Activated CD8-positive, alpha-beta memory T cell treated with anti-CD3 and anti-CD28 coated beads for 48 hours (primary cell): ENCODE measurements at regions not wholly inside any gene's neighbourhood (a gene's known extent, or its start where the extent isn't known, plus 50 kb on each side); places are given as distances from the start of the nearest gene placed in this dataset.

Source experiments
- DNase-seq, 3 experiments: peaks; one replicate each; pipeline ENCODE4 v3.0.0-alpha.2; 2020; ENCODE audit warnings: low read depth in 2 of 3, low spot score in 2 of 3

DNA sequence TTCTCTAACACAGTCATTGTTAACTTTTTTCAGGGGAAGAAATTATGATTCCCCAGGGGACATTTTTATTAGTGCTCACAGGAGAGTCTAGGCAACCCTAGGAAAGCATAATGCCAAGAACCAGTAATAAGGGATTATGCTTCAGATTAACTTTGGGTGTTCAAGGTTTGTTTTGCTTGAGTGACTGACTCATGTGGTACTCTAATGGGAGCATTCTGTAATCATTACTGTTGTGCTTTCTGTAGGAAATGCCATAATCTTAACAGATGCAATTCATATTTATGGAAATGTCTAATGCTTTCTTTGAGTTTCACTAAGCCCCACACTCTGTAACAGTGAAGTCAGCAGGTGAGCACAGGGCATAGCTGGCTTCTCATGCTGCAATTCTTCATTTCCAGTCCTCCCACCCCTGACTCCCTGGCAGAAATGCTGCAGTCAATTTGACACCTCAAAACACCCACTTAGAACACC, 263.4 kb upstream of the MAN1A1 start:
- DNase-seq: no peak

GRCh38 chr6:119612176-119612891, 262.8 kb upstream of the MAN1A1 start:
- no peak for DNase-seq

DNA sequence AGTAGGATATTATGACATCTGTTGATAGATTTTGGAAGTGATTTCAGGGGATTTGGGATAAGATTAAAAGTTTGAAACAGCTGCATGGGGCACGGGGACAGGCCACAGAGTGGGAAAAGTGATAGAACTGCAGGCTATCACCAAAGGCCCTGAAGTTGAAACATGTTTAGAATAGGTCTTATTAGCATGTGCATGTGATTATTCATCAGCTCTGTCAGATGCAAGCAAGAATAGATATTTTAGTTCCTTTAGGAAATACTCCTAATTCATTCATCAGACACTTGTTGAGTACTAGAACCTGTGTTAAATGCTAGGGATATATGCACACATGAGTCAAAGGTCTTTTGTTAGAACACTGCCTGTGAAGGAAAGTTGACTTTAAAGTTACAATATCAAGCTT, 261.2 kb upstream of the MAN1A1 start:
- no peak for DNase-seq

DNA sequence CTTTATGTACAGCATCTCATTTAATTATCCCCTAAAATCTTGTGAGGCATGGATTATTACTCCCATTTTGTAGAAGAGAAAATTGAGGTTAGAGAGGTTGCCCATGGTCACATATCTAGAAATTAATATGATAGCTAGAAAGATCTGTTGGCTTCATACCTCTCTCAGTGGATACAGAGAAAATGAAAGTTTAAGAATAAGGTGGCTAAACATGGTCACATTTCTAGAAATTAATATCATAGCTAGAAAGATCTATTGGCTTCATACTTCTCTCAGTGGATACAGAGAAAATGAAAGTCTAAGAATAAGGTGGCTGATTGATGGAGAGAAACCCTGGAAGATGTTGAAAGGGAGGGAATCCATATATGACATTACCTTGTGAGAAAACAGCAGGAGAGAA, 260.7 kb upstream of the MAN1A1 start:
- no peak for DNase-seq

DNA sequence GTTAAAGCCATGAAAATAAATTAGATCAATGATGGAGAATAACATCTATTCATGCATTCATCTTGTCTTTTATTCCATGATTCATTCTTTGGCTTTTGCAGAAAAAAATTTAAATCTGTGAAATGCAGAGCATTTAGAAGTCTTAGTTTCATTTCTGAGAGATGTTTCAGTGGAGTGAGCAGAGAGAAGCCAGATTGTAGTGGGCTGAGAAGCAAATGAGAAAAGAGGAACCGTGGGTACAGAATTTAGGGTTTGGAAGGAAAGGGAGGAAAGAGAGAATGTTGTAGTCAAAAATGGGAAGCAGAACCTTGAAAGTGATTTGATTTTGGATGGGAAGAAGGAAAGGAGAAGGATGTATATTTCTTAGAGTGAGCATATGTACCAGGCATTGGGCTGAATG, 260.3 kb upstream of the MAN1A1 start:
- DNase-seq: no peak

- DNase-seq: no peak
Measured at GRCh38 chr6:119608994-119609393, 259.4 kb upstream of the MAN1A1 start.

- DNase-seq: no peak
Measured at GRCh38 chr6:119604124-119604523, 254.6 kb upstream of the MAN1A1 start.

DNA sequence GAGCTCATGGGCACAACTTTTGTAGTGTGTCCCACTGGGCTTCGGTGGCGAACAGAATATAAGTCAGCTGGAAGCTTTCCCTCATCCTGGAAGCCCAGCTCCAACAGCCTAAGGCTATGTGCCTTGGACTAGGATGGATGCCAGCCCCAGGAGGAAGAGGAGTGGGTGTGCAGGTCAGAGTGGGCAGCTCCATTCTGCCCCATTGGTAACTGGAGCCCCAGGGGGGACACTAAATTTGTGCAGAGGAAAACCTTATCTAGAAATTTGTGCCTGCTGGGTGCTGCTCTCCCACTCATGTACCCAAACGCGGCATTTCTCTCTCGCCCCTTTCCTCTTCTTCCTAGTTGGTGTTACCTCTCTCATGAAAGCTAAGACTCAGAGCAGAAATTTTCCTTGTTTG, 253.9 kb upstream of the MAN1A1 start:
- no peak for DNase-seq

GRCh38 chr6:119602215-119603178, 252.9 kb upstream of the MAN1A1 start:
- DNase-seq: no peak

GRCh38 chr6:119598883-119599282, 249.3 kb upstream of the MAN1A1 start:
- DNase-seq: no peak

GRCh38 chr6:119594907-119595306, 245.3 kb upstream of the MAN1A1 start:
- no peak for DNase-seq

DNA sequence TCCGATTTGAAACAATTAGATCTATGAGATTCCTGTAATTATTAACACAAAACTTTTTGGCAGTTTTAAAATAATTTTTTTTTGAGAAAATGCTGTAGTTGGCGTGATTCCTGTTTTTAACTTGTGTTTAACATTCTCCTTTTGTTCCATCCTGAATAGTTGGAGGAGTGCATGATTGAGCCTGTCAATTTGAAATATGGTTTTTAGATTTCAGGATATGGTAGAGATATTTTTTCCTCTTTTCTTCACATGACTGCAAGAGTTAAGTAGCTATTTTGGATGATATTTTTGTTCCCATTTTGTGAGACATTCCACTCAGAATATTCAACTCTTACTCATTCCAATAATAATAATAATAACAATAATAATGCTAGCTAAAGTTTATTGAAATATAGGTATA, 241.7 kb upstream of the MAN1A1 start:
- no peak for DNase-seq

- no peak for DNase-seq
Measured at GRCh38 chr6:119590066-119590465, 240.5 kb upstream of the MAN1A1 start.

GRCh38 chr6:119587537-119587936, 238.0 kb upstream of the MAN1A1 start:
- DNase-seq: no peak

DNA sequence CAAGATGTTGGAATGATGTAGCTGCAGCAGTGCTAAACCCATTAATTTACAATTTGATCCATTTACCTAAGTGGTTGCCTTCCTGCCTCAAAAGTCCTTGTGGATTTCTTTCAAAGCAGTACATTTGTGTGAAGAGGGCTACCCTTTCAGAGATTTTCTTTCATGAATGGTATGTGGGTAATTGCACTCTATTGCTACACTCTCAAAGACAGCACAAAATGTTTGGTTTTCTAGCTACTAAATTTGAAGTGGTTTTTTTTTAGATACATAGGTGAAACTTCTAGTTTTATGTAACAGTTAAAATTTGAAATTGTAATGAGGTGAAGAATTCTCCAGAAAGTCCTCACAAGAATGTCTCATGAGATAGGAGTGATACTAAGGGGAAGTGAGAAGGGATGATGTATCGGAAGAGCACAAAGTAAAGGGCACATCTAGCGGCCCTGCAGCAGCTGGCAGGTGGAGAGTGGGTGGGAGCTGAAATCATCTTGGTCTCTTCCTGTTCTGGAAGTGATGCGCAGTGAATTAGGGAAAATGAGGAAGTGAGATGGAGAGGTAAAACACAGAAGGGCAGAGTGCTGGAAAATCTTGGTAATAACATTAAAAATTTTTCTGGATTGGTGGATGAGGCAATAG, 236.8 kb upstream of the MAN1A1 start:
- no peak for DNase-seq

- DNase-seq: no peak
Measured at GRCh38 chr6:119584088-119584487, 234.5 kb upstream of the MAN1A1 start.

GRCh38 chr6:119581220-119581619, 231.7 kb upstream of the MAN1A1 start:
- no peak for DNase-seq

DNA sequence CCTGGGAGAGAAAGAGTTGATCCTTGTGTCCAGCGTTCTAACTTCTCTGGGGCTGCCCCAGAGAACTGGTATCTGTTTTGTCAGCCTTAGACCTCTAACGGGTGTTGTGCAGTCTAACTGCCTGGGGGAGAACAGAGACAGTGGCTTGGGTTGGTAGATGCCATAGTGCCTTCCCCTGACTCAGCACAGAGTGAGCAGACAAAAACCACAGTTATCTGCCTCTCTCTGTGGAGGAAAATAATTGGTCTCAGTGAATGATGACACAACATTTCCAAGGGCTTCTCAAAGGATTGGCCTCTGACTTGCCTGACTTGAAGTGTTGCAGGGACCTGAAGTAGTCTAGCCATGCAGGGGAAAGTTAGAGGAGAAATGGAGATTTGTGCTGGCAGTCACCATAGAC, 226.2 kb upstream of the MAN1A1 start:
- no peak for DNase-seq

GRCh38 chr6:119568580-119568979, 219.0 kb upstream of the MAN1A1 start:
- DNase-seq: no peak

DNA sequence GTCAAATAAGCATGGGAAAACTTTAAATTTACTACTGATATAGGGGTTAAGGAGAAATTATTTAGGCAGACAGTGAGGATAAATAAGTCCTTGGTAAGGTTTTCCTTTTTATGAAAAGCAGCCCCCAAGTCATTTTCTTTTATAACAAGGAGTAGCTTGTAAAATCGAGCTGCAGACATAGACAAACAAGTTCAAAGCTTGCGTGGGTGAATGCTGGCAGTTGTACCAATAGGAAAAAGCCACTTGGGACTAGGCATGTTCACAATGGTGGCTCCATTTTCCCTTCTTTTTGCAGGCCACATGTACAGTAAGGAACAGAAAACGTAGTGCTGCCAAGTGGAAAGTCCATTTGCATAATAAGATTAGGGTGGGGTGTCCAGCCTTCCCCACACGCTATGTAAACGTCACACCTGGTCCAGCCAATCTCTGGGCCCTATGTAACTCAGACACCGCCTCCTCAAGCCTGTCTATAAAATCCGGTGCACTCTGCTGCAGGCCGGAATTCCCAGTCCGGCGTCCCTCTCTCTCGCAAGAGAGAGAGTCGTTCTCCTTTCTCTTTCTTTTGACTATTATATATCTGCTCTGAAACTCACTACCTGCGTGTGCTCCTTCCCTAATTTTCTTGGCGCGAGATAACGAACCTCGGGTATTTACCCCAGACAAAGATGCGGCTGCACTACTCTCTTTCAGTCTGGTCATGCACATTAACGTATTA, 217.1 kb upstream of the MAN1A1 start:
- DNase-seq: no peak

- no peak for DNase-seq
Measured at GRCh38 chr6:119565893-119566292, 216.3 kb upstream of the MAN1A1 start.
